ENCODE measurements at regions not wholly inside any gene's neighbourhood (a gene's known extent, or its start where the extent isn't known, plus 50 kb on each side); places are given as distances from the start of the nearest gene placed in this dataset.

- ChIA-PET CTCF (no interaction called here), POLR2A (no interaction called here)
- TF ChIP-seq CTCF (IDR thresholded peaks at IDR 0.05; ENCODE audit: insufficient read depth, low read length, missing control alignments), result no peak
- H3K4me3 ChIP-seq (ENCODE audit: low read depth, low read length), result no peak overlapping the region
- no peak for DNase-seq (ENCODE audit: low read depth, low spot score)
Observed at GRCh38 chr1:51025374-51025773, 55.3 kb downstream of the CDKN2C start.

- ChIA-PET CTCF (no interaction called here), POLR2A (no interaction called here)
- H3K4me3 ChIP-seq (ENCODE audit: low read depth, low read length), result no peak overlapping the region
- TF ChIP-seq CTCF (IDR thresholded peaks at IDR 0.05; ENCODE audit: insufficient read depth, low read length, missing control alignments), result no peak
- DNase-seq (ENCODE audit: low read depth, low spot score), result no peak
Observed at GRCh38 chr1:51032936-51033335, 62.9 kb downstream of the CDKN2C start.

- no peak overlapping the region for H3K4me3 ChIP-seq (ENCODE audit: low read depth, low read length)
- TF ChIP-seq CTCF (IDR thresholded peaks at IDR 0.05; ENCODE audit: insufficient read depth, low read length, missing control alignments), result no peak
- ChIA-PET CTCF (interaction anchor here (1.1 to 1.3 kb wide), 2 partner anchors 114 to 270 kb away, joined by 3 to 9 read pairs; no protein-coding TSS in a partner anchor), POLR2A (no interaction called here)
- DNase-seq (ENCODE audit: low read depth, low spot score), result no peak
Observed at GRCh38 chr1:51044199-51044598, 57.8 kb upstream of the C1orf185 start.

- ChIA-PET CTCF (interaction anchor here (1.1 to 1.3 kb wide), 2 partner anchors 115 to 270 kb away, joined by 3 to 9 read pairs; no protein-coding TSS in a partner anchor), POLR2A (no interaction called here)
- TF ChIP-seq CTCF (IDR thresholded peaks at IDR 0.05; ENCODE audit: insufficient read depth, low read length, missing control alignments), result no peak
- H3K4me3 ChIP-seq (ENCODE audit: low read depth, low read length), result no peak overlapping the region
- no peak for DNase-seq (ENCODE audit: low read depth, low spot score)
Observed at GRCh38 chr1:51044834-51045233, 57.2 kb upstream of the C1orf185 start.

- H3K4me3 ChIP-seq (ENCODE audit: low read depth, low read length), result no peak overlapping the region
- CTCF ChIA-PET, result no interaction called here
- TF ChIP-seq CTCF (IDR thresholded peaks at IDR 0.05; ENCODE audit: insufficient read depth, low read length, missing control alignments), result no peak
Observed at GRCh38 chr1:51048021-51048420, 54.0 kb upstream of the C1orf185 start.

GRCh38 chr1:51048670-51049069, 53.4 kb upstream of the C1orf185 start:
- POLR2A ChIA-PET, result no interaction called here
- no peak overlapping the region for H3K4me3 ChIP-seq (ENCODE audit: low read depth, low read length)
- DNase-seq (ENCODE audit: low read depth, low spot score), result no peak
- CTCF ChIA-PET, result no interaction called here
- no peak for TF ChIP-seq CTCF (IDR thresholded peaks at IDR 0.05; ENCODE audit: insufficient read depth, low read length, missing control alignments)

More at GRCh38 chr1:51048021-51048420, 54.0 kb upstream of the C1orf185 start:
- no peak for DNase-seq (ENCODE audit: low read depth, low spot score)
- POLR2A ChIA-PET, result no interaction called here

Measured in AG04449 (cell line).